NCI-H69 (cell line): ENCODE measurements at regions not wholly inside any gene's neighbourhood (a gene's known extent, or its start where the extent isn't known, plus 50 kb on each side); places are given as distances from the start of the nearest gene placed in this dataset.

Experiments used
- DNase-seq: peaks from one replicate; lab custom pipeline; 2025; lab: John Stamatoyannopoulos, UW

DNA sequence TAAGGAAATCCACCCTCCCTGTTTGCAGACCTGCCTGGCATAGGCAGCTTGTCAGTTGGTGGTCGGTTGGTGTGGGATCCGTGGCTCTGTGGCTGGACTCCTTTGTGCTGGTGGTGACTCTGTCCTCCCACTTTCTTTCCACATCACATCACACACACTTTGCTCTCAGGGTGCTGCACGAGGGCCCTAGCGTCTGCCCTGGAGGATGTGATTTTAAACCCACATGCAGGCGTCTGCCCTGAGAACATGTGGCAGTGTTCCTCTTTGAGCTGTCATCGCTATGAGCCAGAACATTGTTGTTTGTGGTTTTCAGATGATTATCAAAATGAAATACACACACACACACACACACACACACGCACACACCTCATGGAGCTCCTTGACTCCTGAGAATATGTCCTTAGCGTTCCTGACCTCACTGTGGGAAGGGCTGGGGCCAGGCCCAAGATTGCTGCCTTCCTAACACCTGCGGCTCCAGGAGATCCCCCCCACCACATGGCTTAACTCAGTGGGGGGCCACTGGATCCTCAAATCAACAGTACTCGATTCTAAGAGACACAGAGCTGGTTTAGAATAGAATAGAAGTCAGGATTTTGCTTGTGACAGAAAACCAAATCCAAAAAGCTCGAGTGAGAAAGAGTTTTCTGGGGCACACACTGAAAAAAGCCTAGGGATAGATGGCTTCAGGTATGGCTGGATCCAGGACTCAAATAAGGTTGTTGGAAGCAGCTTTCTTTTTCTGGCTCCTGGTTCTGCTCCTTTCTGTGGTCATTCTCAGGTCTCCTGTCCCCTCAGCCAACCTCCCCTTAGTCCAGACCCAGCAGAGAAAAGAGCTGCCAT is 54.8 kb downstream of the RTP5 start:
- DNase-seq = no peak

DNA sequence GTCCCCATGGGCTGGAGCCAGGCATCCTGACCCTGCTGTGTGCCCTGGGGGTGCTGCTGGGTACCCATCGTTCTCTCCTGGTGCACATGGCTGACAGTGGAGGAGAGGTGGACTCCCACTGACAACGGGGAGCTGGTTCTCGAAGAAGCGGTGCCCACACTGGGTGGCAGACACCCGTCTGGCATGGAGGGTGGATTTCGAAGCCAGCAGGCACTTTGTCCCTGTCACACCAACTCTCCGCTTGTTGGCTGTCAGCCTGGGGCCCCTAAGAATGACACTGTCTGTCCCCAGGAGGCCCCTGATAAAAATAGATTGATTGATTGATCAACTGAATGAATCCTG is 55.4 kb downstream of the RTP5 start:
- no peak for DNase-seq

DNA sequence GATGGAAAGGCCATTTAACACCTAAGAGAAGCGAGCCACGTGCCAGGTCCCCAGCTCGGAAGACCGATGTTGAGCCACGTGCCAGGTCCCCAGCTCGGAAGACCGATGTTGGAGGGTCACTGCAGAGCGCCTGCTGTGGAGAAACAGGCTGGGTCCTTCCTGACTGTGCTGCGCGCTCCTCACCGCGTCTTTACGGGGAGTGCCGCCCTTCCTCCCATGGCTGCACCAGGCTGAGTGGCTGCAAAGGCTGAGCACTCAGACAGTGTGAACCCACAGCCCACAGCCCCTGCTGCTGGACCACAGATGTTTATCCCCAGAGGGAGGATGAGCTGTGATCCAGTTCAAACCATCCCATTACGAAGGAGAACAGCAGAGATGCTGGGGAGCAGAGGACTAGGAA is 55.7 kb downstream of the RTP5 start:
- no peak for DNase-seq

DNA sequence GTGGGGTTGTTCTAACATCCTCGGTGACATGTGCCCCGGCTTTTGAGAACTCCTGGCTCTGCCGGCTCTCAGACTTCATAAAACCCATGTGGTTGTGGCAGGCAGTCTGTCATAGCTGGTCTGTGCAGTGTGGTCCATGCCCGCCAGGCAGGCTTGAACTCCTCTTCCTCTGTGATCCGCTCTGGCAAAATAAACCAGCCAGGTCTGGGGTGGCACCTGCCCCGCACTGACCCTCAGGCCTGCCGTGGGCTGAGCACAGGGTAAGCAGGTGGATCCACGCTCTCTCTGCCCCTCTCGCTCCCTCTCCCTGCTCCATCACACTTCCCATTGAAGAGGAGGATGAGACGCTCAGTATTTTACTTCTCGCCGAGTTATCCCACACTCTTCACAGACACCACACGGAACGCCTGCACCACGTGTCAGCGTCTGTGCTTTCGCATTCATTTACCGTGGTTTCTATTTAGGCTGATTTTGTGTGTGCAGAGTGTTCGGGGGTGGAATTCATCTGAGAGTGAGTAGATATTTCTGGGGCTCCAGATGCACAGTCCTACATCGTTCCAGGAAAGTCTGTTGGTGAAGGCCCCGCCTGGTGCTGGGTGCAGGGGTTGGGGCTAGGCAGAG is 56.4 kb downstream of the RTP5 start:
- DNase-seq = no peak

DNA sequence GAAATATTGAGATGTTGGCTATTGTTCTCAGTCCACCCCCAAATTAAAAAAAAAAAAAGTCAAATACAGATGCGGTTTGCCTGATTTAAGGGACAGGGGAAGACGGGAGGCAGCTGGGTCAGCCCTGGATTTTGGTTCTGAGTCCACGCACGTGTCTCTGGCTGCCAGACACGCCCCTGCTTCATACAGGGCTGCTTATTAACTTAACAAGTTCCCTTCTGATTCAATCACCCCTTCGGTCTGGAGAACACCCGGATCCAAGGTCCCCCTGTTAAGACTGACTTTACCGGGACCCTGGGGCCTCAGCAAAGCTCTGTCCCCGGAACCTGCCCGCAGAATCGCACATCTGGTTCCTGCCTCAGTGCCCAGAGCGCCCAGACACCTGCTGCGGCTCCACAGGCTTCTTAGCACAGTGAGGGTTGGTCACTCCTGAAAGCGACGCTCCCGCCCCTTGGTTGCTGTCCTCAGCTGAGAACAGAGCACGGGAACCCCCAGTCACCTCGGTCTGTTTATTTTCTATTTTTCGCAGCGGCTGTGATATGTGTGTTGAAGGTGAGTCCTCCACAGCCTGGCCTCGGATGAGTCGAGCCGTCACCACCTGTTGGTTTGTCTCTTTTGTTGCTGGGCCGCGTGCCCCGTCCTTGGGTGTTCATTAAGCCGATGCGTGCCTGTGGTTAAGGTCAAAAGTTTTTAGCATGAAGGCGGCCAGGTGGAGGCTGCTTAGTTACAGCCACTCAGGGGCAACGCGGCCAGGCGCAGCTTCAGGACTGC is 57.2 kb downstream of the RTP5 start:
- peak; percentile 25 for DNase-seq

DNA sequence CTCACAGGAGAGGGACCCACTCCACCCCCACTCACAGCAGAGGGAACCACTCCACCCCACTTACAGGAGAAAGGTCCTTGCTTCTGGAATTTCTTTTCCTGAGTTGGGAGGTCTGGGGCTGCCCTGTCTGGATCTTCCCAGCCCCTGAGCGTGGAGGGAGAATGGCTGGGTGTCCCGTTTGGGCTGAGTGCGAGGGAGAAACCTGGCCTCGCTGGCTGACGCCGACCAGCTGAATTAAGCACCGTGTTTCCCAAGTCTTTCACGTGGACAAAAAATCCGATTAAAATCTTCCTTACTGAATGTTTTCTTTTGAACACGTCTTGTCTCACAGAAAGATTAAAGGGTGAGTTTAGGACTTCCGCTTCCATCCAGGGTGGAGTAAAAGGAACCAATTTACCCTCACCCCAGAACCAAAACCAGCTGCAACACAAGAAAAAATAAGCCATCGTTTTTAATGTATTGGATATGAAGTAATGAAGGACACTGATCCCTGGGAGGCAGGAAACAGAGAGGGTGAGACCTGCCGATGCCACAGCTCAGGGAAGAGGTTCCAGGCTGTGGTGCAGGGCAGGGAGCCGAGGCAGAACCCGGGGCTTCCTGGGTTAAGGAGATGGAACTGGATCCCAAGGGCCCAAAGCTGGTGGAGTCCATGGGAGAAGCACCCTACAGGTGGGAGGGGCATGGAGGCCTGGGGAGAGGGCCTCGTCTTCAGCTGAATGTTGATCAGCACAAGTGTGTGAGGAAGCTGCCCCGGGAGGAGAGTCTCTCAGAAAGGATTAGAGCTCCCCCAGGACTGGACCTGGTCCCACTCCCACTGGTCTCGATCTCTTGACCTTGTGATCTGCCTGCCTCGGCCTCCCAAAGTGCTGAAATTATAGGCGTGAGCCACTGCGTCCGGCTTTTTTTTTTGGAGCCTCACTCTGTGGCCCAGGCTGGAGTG is 60.3 kb downstream of the RTP5 start:
- DNase-seq = no peak

DNA sequence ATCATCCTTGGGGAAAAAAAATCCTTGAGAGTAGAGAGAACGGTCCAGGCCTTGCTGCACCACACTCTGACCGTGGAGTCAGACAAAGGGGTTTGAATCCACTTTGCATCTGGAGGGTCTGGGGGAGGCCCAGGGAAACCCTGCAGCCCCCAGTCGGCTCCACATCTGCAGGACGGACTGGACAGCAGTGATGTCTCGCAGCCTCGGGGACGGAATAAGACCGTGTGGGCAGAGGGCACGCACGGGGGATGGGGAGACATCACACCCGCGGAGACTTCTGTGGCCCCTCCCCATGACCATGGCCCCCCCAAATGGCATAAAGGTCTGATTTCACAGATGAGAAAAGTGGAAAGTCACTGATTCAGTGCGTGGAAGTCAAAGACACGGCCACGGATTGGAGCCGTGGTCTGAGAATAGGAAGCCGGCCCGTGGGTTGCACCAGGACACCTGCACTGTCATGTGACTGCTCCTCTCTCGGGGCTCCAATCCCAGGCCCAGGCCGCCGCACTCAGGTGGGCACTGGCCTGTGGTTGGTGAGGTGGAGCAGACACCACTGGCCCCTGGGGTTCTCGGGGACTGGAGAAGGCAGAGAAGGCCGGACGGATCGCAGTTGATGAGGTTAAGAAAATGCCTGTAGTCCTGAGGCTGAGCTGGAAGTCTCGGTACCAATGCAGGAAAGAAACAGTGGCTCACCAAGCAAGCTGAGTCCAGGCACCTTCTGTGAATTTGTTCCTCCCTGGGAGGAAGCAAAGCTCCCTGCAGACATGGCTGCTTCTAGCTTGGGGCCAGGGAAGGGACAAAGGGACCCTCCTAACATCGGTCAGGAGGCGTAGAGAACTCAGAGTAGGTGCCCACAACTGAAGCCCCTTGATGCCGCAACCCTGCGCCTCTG is 61.8 kb downstream of the RTP5 start:
- no peak for DNase-seq

DNA sequence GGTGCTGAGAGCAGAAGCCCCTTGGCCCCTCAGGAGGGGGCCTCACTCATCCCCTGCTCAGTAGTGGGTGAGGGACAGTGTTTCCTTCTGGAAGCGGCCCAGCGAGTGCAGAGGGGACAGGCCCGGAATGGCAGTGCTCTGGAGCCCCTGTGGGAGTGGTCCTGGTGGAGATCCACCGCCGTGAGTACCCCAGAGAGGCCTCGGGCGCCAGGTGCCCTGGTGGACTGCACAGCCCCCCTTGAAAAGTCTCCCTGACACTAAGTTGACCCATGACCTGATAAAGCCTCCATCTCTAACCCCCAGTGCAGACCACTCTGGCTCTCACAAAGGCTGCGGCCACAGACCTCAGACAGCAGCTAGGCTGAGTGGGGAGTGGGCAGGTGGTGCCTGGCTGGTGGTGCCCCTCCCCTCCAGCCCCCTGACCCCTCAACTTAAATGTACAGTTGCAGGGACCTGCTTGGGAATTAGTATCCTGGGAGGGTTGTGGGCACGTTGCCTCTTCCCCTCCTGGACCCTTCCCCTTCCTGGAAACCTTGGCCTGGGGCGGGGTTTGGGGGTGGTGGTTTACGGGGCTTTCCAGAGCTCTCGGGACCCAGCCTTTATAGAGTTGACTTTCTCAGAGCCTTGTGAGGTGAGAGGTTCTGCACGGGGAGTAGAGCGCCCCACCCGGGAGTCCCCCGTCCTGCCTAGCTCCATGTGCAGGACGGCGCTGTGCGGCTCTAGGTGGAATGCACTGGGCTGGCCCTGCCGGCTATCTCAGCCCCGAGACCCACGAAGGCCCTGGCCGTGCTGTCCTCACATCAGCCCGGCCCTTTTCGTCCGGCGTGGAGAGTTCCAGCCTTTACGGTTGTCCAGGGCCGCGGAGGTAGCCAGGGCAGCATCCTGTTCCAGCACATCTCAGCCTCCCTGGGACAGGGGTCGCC is 62.7 kb downstream of the RTP5 start:
- DNase-seq = no peak

DNA sequence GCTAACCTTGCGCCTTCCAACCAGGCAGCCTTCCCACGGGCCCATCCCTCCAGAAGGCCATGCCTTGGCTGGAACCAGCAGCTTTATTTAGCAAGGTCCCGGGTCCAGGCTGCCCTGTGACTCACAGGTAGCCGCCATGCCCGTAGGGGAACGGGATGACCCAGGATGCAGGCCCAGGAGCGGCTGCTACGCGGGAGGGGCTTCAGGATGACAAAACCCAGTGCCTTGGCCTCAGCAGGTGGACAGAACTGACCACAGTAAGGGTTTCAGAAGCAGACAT is 63.3 kb downstream of the RTP5 start:
- no peak for DNase-seq

DNA sequence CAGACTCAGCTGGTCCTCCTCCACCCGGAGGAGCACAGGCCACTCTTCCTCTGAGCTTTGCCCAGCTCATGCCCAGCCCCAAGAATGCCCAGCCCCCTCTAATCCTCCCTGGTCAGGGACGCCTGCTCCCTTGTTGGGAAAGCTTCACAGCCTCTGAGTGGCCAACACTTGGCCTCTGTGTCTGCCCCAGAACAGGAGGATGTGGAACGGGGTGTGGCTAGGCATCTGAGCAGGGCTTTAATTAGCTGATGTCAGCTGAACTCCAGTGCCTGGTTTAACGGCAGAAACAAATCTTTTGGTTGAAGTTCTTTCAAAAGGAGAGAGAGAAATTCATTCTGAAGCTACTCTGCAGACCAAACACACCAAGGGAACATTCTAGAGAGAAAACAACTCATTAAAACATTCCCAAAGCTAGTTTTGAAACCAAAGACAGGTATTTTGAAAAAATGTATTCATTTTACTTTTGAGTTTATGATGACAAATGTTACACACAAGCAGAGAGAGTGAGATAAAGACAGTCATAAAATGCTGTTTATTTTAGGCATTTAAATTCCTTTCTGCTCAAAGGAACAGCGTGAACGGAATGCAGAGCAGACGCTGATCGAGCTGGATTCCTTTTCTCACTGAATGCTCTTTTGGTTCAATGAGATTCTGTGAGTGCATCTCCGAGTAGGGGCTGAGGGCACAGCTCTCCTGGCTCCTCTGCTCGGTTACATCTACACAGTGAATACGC is 63.8 kb downstream of the RTP5 start:
- peak; percentile 0 for DNase-seq

DNA sequence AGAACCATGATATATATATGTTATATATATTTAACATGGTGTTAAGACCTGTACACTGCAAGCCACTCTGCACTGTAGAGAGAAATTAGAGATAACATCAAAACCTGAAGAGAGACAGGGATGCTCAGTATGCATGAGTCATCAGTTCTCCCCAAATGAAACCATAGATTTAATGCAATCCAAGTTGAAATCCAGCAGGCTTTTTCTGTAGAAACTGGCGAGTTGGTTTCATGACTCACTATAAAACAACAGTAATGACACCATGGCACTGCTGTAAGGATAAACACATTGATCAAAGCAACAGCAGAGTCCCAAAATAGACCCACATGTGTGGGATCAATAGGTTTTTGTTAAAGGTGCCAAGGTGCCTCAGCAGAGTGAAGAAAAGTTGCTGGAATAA is 65.8 kb downstream of the RTP5 start:
- DNase-seq = no peak

DNA sequence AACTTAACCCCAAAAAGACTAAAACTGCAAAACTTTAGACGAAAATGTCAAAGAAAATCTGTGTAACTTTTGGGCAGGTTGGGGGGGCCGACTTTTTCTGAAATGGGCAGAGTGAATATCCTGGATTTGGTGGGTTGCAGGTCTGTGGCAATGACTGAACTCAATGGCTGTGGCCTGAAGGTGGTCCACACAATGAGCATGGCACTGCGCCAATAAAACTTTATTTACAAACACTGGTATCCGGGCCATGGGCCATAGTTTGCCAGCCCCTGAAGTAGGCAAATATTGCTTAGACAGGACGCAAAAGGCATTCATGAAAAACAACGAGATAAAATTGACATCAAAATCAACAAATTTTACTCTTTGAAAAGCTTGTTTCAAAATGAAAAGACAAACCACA is 66.2 kb downstream of the RTP5 start:
- no peak for DNase-seq

DNA sequence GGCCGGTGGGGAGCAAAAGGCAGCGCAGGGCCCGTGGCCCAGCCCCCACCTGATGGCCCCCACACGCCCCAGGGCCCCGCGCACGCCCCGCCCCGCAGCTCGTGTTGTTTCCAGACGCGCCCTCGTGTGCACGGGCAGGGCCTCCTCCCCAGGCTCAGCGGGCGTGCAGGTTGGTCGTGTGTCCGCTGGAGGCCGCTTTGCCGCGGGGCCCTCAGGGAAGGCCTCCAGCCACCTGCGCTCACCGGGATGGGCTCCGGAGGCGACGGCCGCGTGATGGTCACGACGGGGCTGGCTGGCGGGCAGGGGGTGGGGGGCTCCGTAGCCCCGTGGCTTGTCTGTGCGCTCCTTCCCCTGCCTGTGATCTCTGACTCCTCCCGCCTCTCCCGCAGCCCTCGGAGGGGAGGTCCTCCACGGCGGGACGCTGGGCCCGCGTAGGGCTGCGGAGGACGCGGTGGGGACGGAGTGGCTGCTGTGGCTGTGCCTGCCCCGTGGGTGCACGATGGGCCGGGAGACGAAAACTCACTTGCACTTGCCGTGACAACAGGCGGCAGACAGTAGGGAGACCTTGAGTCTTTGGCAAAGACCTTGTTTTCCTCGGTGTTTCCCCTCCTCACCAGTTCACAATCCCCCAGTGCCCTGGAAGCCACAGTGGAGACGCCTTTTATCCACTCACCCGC is 67.1 kb downstream of the RTP5 start:
- no peak for DNase-seq

DNA sequence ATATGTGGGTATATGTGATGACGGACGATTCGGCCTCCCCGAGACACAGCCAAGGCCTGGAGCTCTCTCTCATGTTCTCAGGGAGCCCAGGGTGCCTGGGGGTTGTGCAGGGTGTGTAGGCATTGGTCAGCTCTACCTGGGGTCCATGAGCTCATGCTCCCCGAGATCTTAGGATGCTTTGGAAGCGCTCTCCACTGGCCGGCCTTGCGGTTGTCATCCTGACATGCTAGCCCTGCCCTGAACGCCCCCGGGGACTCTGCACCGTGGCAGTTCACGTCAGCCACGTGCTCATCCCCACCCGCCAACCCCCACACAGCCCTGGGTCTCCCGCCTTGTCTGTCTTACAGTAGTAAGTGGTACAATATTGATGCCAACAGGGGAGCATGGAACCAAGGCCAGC is 67.8 kb downstream of the RTP5 start:
- no peak for DNase-seq

DNA sequence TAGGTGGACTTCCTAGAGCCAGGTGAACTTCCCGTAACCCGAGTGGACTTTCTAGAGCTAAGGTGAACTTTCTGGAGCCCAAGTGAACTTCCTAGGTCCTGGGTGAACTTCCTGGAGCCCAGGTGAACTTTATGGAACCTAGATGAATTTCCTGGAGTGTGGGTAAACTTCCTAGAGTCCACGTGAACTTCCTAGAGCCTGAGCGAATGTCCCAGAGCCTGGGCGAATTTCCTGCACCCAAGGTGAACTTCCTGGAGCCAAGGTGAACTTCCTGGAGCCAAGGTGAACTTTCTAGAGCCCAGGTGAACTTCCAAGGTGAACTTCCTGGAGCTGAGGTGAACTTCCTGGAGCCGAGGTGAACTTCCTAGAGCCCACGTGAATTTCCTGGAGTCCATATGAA is 70.0 kb downstream of the RTP5 start:
- no peak for DNase-seq

DNA sequence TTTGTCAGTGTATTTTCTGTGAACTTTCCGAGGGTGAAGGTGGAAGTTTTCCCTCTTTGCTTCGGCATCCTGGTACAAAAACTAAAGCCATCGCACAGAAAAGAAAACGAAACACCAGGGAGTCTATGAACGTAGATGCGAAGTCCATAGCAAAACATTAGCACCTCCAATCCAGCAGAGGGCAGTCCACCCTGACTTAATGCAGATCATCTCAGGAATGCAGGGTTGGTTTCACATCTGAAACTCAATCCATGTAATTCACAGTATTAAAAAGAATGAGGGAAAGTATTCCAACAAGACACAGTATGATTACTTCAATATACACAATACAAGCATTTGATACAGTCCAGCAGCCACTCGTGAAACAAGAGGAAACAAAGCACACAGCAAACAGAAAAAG is 70.8 kb downstream of the RTP5 start:
- peak; percentile 1 for DNase-seq

DNA sequence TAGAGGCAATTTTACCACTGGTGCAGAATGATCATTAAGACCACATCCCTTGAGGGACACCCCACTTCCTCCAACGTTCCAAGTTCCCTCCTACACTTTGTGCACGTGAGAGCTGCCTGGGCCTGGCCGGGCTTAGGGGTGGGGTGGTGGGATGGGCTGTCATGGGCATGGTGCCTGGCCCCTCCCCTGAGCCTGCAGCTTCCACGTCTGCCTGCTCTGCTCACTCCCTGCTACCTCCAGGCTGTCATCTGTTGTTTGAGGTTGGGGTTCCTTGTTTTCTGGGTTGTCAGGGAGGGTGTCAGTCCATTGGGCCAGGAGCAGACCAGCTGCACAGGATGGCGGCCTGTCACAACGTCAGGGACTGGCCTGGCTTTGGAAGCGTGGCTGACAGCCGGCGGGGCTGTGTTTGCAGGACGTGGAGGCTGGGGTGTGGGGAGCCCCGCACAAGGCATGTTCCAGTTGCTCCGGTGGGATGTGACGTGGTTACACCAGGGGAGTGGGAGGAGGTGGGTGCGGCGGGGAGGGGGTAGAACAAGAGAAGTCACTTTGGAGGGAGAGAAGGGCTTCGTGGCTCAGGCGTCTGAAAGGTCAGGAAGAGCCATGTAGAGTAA is 72.3 kb downstream of the RTP5 start:
- DNase-seq = no peak

DNA sequence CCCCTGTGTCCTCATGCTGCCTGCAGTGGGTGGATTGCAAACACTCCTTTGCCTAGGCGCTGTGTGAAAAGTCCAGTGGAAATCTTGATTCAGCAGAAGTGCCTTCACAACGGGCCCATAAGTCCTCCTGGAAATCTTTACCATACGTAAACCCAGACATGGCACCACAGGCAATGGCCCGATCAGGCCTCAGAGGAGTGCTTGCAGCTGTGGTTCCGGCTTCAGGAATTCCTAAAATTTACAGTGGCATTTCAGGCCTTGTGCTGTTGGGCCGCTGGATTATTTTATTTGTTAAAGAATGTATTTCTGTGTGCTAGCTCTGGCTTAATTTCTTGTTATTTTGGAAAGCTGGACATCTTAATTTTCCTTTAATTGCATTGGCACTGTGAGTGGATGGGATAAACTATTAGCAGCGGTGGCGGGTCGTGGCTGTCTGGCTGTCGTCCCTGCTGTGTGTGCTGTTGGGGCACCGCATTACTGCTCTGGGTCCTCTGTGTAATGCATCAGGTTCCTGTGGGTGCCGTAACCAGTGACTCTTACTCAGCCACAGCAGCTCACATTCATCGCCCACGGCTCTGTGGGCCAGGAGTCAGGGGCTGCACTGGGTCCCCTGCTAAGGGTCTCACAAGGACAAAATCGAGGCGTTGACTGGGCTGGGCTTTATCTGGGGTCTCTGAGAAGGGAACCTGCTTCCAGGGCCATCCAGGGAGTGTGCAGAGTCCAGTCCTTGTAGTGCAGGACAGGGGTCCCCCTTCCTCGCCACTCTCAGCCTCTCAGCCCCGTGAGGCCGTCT is 73.1 kb downstream of the RTP5 start:
- DNase-seq = no peak
